Thyroid gland (tissue), 4 donors: ENCODE measurements at regions not wholly inside any gene's neighbourhood (a gene's known extent, or its start where the extent isn't known, plus 50 kb on each side); places are given as distances from the start of the nearest gene placed in this dataset.

Experiments
- DNase-seq, 2 donors: peaks; one replicate each; pipeline ENCODE4 v3.0.0-alpha.2; 2019
- H3K27ac ChIP-seq, 3 donors: fragments of 200-600 bp; sonication (generic); 1 replicate in 2 of 3; 2 replicates in 1 of 3; pipeline ENCODE4 v1.5.1; 2016 to 2019; ENCODE audit warnings: mild to moderate bottlenecking in 1 of 3, moderate library complexity in 1 of 3
- H3K27me3 ChIP-seq: fragments of 200-600 bp; sonication (generic); one replicate; pipeline ENCODE4 v1.5.1; 2019
- H3K36me3 ChIP-seq, 2 donors: fragments of 200-600 bp; sonication (generic); one replicate each; pipeline ENCODE4 v1.5.1; 2016 to 2019
- H3K4me1 ChIP-seq, 2 donors: fragments of 200-600 bp; sonication (generic); one replicate each; pipeline ENCODE4 v1.5.1; 2017 to 2019
- H3K4me3 ChIP-seq, 3 donors: fragments of 200-600 bp; sonication (generic); replicated peaks in 1 of 3; 1 replicate in 2 of 3; 2 replicates in 1 of 3; pipeline ENCODE4 v1.5.1; 2016; ENCODE audit warnings: mild to moderate bottlenecking in 1 of 3
- H3K9me3 ChIP-seq: fragments of 200-600 bp; sonication (generic); one replicate; pipeline ENCODE4 v1.5.1; 2017
- POLR2A ChIP-seq, 2 donors: fragments of 450-650 bp; IDR thresholded peaks; one replicate each; pipeline ENCODE4 v1.6.1; 2017; ENCODE audit warnings: antibody characterized with exemption in 2 of 2, mild to moderate bottlenecking in 2 of 2, moderate library complexity in 1 of 2
- WGBS, 2 donors: methylation state at CpG; one replicate each; pipeline ENCODE4 v1.1.5; 2017; 5-methylcytosine and 5-hydroxymethylcytosine counted together
- intact Hi-C: fragments of 100-400 bp; cut with DNase I; formaldehyde crosslinking; loops from one replicate; pipeline ENCODE4 v1.15.1; 2023
- TF ChIP-seq, protein P1 (sequence below), 6 experiments: fragments of 200-600 bp in 3 of 6; fragments of 450-650 bp in 3 of 6; sonication (generic) in 3 of 6; IDR thresholded peaks; one replicate each; pipeline ENCODE4 v1.5.1; 2016 to 2019; ENCODE audit warnings: antibody characterized with exemption in 6 of 6, mild to moderate bottlenecking in 2 of 6, inconsistent platforms in 1 of 6, moderate library complexity in 1 of 6

DNA sequence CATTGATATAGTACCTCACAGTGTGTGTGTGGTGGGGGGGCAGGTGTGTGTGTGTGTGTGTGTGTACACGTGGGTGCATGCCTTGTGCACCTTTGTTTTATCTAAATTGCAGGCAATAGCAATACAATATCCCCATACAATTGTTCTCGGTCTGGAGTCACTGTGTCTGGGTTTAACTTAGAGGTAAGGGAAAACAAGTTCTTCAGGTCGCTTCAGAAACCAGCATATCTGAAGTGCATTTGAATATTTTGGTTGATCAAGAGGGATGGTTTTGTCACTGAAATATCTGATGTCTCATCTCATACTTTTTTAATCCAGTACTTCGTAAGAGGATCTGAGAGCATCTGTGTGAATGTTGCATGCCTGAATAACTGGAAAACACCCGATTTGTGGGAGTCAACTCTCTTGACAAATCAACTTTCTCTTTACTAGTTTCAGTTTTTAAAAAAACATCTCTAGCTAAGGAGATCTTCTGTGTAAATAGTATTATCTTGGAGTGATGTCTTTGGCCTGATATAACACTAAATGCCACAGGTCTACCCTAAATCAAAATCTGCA lies 206.8 kb upstream of the NR2F2 start:
- intact Hi-C loops, result no loop called here
- WGBS, 2 donors, result 45 to 59% methylated on average over 5 of the region's 5 CpGs

DNA sequence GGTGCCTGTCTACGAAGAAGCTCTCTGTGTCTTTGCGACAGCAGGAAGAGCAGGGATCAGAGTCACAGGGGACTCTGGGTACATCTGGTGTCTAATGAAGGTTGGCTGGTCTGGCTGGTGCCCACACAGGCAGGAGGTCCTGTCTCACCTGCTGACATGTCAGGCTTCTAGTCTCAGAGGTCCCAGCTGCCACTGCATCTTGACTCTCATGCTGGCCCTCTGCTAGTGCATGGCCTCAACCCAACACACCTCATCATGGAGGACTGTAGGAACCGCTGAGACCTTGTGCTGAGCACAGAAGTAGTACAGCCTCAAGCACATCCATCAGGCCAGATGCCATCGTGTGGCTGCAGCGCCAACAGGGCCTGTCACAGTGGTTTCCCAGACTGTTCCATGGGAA lies 206.1 kb upstream of the NR2F2 start:
- Histone ChIP-seq H3K9me3 (no peaks in the 10 kb centered on the region), H3K27me3 (no peaks in the 10 kb centered on the region), H3K36me3 (no peaks in the 10 kb centered on the region), H3K4me3 (no peak overlapping the region), H3K4me1 (no peaks in the 10 kb centered on the region), H3K27ac (no peak overlapping the region)
- intact Hi-C loops, result no loop called here
- TF ChIP-seq POLR2A (IDR thresholded peaks at IDR 0.05), result no peak
- TF ChIP-seq, protein P1, sequence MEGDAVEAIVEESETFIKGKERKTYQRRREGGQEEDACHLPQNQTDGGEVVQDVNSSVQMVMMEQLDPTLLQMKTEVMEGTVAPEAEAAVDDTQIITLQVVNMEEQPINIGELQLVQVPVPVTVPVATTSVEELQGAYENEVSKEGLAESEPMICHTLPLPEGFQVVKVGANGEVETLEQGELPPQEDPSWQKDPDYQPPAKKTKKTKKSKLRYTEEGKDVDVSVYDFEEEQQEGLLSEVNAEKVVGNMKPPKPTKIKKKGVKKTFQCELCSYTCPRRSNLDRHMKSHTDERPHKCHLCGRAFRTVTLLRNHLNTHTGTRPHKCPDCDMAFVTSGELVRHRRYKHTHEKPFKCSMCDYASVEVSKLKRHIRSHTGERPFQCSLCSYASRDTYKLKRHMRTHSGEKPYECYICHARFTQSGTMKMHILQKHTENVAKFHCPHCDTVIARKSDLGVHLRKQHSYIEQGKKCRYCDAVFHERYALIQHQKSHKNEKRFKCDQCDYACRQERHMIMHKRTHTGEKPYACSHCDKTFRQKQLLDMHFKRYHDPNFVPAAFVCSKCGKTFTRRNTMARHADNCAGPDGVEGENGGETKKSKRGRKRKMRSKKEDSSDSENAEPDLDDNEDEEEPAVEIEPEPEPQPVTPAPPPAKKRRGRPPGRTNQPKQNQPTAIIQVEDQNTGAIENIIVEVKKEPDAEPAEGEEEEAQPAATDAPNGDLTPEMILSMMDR (IDR thresholded peaks at IDR 0.05), result no peak
- 97 to 99% methylated on average over 5 of the region's 5 CpGs for WGBS, 2 donors
- no peak for DNase-seq

More for the DNA sequence above, 206.8 kb upstream of the NR2F2 start:
- Histone ChIP-seq H3K9me3 (no peaks in the 10 kb centered on the region), H3K27ac (no peak overlapping the region), H3K36me3 (no peaks in the 10 kb centered on the region), H3K27me3 (no peaks in the 10 kb centered on the region), H3K4me1 (no peaks in the 10 kb centered on the region), H3K4me3 (no peak overlapping the region)
- DNase-seq, result no peak
- TF ChIP-seq, protein P1 (IDR thresholded peaks at IDR 0.05), result no peak
- no peak for TF ChIP-seq POLR2A (IDR thresholded peaks at IDR 0.05)

DNA sequence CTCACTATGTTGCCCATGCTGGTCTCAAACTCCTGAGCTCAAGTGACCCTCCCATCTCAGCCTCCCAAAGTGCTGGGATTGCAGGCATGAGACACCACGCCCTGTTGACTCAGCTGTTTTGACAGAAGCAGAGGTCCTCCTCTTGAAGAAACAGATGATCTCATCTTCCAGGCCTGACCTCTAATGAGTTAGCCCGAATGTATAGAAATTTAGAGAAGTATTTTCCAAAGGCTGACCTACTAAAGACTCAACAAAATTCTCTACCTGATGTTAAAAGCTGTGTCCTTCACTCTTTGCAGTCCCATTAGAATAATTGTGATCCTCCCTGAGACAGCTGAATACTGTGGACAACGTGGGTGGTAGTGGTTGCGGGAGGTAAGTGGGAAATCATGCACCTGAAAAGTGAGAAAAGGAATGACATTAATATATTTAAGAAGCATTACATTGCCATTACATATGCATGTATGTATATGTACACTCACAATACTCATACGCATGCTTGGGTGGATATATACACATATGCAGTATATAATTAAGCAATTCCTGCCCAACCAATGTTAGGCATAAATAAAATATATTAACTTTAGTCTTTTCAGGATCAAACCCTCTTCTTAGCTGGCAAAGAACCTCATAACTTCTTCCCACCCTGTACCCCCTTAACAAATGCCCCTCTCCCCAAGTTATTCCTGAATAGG lies 204.6 kb upstream of the NR2F2 start:
- no peak for DNase-seq
- 73 to 77% methylated on average over 5 of the region's 5 CpGs for WGBS, 2 donors
- intact Hi-C loops, result no loop called here
- Histone ChIP-seq H3K27ac (no peak overlapping the region), H3K4me3 (no peak overlapping the region), H3K9me3 (no peaks in the 10 kb centered on the region), H3K36me3 (no peaks in the 10 kb centered on the region), H3K4me1 (no peaks in the 10 kb centered on the region), H3K27me3 (no peaks in the 10 kb centered on the region)
- TF ChIP-seq POLR2A (IDR thresholded peaks at IDR 0.05), result no peak
- TF ChIP-seq, protein P1 (IDR thresholded peaks at IDR 0.05), result no peak

DNA sequence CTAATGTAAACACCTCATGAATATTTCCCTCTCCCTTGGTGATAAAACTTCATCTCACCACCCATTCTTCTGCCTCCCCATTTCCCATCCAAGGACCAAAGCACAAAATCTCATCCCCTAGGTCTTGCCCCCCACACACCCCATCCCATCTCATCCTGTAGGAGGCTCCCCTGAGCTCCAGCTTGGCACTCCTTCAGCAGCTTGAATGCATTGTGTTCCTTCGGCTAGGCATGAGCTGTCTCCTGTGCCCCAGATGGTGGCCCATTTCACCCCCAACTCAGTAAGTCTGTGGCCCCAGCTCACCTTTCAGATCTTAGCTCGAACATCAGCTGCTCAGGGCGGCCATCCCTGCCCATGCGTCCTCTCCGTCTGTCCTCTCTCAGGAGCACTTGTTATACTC lies 203.6 kb upstream of the NR2F2 start:
- H3K36me3 ChIP-seq, result no peaks in the 10 kb centered on the region
- WGBS, 2 donors, result 89 to 97% methylated on average over 5 of the region's 5 CpGs
- no peaks in the 10 kb centered on the region for H3K4me1 ChIP-seq

DNA sequence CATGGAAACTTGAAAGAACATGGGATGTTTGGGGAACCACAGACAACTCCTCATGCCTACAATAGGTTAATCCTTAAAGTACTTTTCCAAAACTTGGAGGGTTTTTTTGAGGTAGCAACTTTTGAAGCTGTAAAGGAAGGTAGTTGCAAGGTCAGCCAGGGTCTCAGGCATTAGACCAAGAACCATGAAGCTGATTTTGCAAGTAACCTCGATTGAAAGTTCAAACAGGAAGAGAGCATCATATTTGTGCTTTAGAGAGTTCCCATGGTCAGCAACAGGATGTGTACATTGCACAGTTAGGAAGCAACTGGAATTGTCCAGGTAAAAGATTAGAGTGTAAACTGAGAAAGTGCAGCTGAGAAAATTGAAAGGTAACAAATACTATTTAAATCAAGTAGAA lies 199.8 kb upstream of the NR2F2 start:
- 23 to 27% methylated on average over 1 of the region's 1 CpG for WGBS, 2 donors
- Histone ChIP-seq H3K27ac (no peak overlapping the region), H3K4me3 (no peak overlapping the region), H3K27me3 (no peaks in the 10 kb centered on the region), H3K4me1 (no peaks in the 10 kb centered on the region), H3K36me3 (no peaks in the 10 kb centered on the region), H3K9me3 (no peaks in the 10 kb centered on the region)
- no peak for TF ChIP-seq POLR2A (IDR thresholded peaks at IDR 0.05)
- TF ChIP-seq, protein P1 (IDR thresholded peaks at IDR 0.05), result no peak
- no peak for DNase-seq
- intact Hi-C loops, result no loop called here

More for the DNA sequence above, 203.6 kb upstream of the NR2F2 start:
- Histone ChIP-seq H3K27ac (no peak overlapping the region), H3K9me3 (no peaks in the 10 kb centered on the region), H3K27me3 (no peaks in the 10 kb centered on the region), H3K4me3 (no peak overlapping the region)
- TF ChIP-seq POLR2A (IDR thresholded peaks at IDR 0.05), result no peak
- TF ChIP-seq, protein P1 (IDR thresholded peaks at IDR 0.05), result no peak
- intact Hi-C loops, result no loop called here
- DNase-seq, result no peak
